GM23338 (cell line): ENCODE measurements at regions not wholly inside any gene's neighbourhood (a gene's known extent, or its start where the extent isn't known, plus 50 kb on each side); places are given as distances from the start of the nearest gene placed in this dataset.

Source experiments
- ATAC-seq: fragments of 200-7000 bp; cut with Tn5 transposase; 3 replicates; pipeline ENCODE4 v1.9.1; 2020
- DNase-seq: peaks from one replicate; pipeline ENCODE4 v3.0.0-alpha.2; 2015; ENCODE audit warnings: low spot score
- H2AFZ ChIP-seq: fragments of 200-600 bp; sonication (generic); 2 replicates; pipeline ENCODE4 v1.8.0; 2016; ENCODE audit warnings: antibody characterized with exemption, mild to moderate bottlenecking, moderate library complexity
- H3F3A ChIP-seq: fragments of 200-600 bp; sonication (generic); replicated peaks from 2 replicates; pipeline ENCODE4 v1.8.0; 2017; ENCODE audit warnings: antibody characterized with exemption, mixed run types, low read depth
- H3K27ac ChIP-seq: fragments of 200-600 bp; sonication (generic); 2 replicates; pipeline ENCODE4 v1.6.1; 2016; ENCODE audit warnings: low read depth
- H3K27me3 ChIP-seq: fragments of 200-600 bp; sonication (generic); 2 replicates; pipeline ENCODE4 v1.8.0; 2016; ENCODE audit warnings: mild to moderate bottlenecking, mixed run types, moderate library complexity; ENCODE audit not compliant: insufficient read depth
- H3K36me3 ChIP-seq: fragments of 200-600 bp; sonication (generic); 2 replicates; pipeline ENCODE4 v1.8.0; 2016; ENCODE audit warnings: mild to moderate bottlenecking; ENCODE audit not compliant: insufficient read depth
- H3K4me1 ChIP-seq: fragments of 200-600 bp; sonication (generic); 2 replicates; pipeline ENCODE4 v1.8.0; 2016; ENCODE audit warnings: mild to moderate bottlenecking, moderate library complexity; ENCODE audit not compliant: insufficient read depth
- H3K4me2 ChIP-seq: fragments of 200-600 bp; sonication (generic); 2 replicates; pipeline ENCODE4 v1.7.1; 2017; ENCODE audit warnings: mixed run types
- H3K4me3 ChIP-seq: fragments of 200-600 bp; sonication (generic); 2 replicates; pipeline ENCODE4 v1.6.1; 2016; ENCODE audit warnings: mixed run types
- H3K79me2 ChIP-seq: fragments of 200-600 bp; sonication (generic); replicated peaks from 2 replicates; pipeline ENCODE4 v1.8.0; 2017; ENCODE audit warnings: mild to moderate bottlenecking; ENCODE audit not compliant: insufficient read depth
- H3K9me2 ChIP-seq: fragments of 200-600 bp; sonication (generic); 2 replicates; pipeline ENCODE4 v1.8.0; 2017; ENCODE audit not compliant: insufficient read depth
- H4K20me1 ChIP-seq: fragments of 200-600 bp; sonication (generic); replicated peaks from 2 replicates; pipeline ENCODE4 v1.8.0; 2017; ENCODE audit warnings: mild to moderate bottlenecking; ENCODE audit not compliant: insufficient read depth
- H3K27ac Mint-ChIP-seq: 2 replicates; pipeline ENCODE4 v1.8.0; 2020; ENCODE audit warnings: inconsistent platforms, mild to moderate bottlenecking, moderate library complexity, mixed read lengths
- H3K27me3 Mint-ChIP-seq: 3 replicates; pipeline ENCODE4 v1.8.0; 2022; ENCODE audit warnings: low read depth, mild to moderate bottlenecking, moderate library complexity, mixed read lengths, inconsistent platforms; ENCODE audit not compliant: insufficient read depth, poor library complexity
- H3K36me3 Mint-ChIP-seq: 3 replicates; pipeline ENCODE4 v1.8.0; 2021; ENCODE audit warnings: low read depth, mild to moderate bottlenecking, inconsistent platforms, moderate library complexity, mixed read lengths
- H3K4me1 Mint-ChIP-seq: 3 replicates; pipeline ENCODE4 v1.8.0; 2020; ENCODE audit warnings: mild to moderate bottlenecking, inconsistent platforms, mixed read lengths
- H3K4me3 Mint-ChIP-seq: 3 replicates; pipeline ENCODE4 v1.8.0; 2021; ENCODE audit warnings: moderate library complexity, mild to moderate bottlenecking, inconsistent platforms, mixed read lengths
- H3K9me3 Mint-ChIP-seq: 3 replicates; pipeline ENCODE4 v1.8.0; 2020; ENCODE audit warnings: moderate library complexity, mild to moderate bottlenecking, inconsistent platforms, mixed read lengths
- TF ChIP-seq, protein P1 (sequence below): fragments of 250-450 bp; sonication (Bioruptor Pico); IDR thresholded peaks from 2 replicates; pipeline ENCODE4 v1.5.0; 2020; ENCODE audit warnings: mild to moderate bottlenecking, moderate library complexity
- TF ChIP-seq, protein P2 (sequence below), 2 experiments: fragments of 200-600 bp in 1 of 2; sonication (generic) in 1 of 2; conservative IDR thresholded peaks; 2 replicates each; pipeline versions ENCODE4 v1.5.1 to v1.6.1; 2016 to 2017; ENCODE audit warnings: antibody characterized with exemption in 2 of 2, low read depth in 2 of 2, mild to moderate bottlenecking in 2 of 2, moderate library complexity in 1 of 2
- TF ChIP-seq, protein P3 (sequence below): IDR thresholded peaks from one replicate; pipeline ENCODE4 v1.6.1; 2018; ENCODE audit warnings: antibody characterized with exemption; ENCODE audit not compliant: unreplicated experiment

DNA sequence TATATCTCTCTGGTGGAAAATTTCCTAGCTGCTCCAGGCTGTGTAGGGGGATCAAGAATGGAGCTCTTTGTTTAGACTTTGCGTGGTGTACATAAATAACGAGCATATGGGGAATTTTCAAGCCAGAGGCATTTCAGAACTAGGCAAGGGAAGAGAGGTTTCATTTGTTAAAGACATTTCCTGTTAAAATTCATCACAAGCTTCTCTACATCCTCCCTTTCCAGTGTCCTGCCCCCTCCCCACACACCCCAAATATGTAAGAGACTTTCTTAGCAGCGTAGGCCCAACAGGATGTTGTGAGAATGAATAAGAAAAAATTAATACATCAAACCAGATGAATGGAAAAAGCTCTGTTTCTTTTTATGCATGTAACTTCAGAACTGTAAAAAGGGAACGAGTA, 150.3 kb downstream of the GPBP1 start (continued):
- TF ChIP-seq, protein P1, sequence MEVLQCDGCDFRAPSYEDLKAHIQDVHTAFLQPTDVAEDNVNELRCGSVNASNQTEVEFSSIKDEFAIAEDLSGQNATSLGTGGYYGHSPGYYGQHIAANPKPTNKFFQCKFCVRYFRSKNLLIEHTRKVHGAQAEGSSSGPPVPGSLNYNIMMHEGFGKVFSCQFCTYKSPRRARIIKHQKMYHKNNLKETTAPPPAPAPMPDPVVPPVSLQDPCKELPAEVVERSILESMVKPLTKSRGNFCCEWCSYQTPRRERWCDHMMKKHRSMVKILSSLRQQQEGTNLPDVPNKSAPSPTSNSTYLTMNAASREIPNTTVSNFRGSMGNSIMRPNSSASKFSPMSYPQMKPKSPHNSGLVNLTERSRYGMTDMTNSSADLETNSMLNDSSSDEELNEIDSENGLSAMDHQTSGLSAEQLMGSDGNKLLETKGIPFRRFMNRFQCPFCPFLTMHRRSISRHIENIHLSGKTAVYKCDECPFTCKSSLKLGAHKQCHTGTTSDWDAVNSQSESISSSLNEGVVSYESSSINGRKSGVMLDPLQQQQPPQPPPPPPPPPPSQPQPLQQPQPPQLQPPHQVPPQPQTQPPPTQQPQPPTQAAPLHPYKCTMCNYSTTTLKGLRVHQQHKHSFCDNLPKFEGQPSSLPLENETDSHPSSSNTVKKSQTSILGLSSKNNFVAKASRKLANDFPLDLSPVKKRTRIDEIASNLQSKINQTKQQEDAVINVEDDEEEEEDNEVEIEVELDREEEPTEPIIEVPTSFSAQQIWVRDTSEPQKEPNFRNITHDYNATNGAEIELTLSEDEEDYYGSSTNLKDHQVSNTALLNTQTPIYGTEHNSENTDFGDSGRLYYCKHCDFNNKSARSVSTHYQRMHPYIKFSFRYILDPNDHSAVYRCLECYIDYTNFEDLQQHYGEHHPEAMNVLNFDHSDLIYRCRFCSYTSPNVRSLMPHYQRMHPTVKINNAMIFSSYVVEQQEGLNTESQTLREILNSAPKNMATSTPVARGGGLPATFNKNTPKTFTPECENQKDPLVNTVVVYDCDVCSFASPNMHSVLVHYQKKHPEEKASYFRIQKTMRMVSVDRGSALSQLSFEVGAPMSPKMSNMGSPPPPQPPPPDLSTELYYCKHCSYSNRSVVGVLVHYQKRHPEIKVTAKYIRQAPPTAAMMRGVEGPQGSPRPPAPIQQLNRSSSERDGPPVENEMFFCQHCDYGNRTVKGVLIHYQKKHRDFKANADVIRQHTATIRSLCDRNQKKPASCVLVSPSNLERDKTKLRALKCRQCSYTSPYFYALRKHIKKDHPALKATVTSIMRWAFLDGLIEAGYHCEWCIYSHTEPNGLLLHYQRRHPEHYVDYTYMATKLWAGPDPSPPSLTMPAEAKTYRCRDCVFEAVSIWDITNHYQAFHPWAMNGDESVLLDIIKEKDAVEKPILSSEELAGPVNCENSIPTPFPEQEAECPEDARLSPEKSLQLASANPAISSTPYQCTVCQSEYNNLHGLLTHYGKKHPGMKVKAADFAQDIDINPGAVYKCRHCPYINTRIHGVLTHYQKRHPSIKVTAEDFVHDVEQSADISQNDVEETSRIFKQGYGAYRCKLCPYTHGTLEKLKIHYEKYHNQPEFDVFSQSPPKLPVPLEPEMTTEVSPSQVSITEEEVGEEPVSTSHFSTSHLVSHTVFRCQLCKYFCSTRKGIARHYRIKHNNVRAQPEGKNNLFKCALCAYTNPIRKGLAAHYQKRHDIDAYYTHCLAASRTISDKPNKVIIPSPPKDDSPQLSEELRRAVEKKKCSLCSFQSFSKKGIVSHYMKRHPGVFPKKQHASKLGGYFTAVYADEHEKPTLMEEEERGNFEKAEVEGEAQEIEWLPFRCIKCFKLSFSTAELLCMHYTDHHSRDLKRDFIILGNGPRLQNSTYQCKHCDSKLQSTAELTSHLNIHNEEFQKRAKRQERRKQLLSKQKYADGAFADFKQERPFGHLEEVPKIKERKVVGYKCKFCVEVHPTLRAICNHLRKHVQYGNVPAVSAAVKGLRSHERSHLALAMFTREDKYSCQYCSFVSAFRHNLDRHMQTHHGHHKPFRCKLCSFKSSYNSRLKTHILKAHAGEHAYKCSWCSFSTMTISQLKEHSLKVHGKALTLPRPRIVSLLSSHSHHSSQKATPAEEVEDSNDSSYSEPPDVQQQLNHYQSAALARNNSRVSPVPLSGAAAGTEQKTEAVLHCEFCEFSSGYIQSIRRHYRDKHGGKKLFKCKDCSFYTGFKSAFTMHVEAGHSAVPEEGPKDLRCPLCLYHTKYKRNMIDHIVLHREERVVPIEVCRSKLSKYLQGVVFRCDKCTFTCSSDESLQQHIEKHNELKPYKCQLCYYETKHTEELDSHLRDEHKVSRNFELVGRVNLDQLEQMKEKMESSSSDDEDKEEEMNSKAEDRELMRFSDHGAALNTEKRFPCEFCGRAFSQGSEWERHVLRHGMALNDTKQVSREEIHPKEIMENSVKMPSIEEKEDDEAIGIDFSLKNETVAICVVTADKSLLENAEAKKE, result no peak
- TF ChIP-seq, protein P2, sequence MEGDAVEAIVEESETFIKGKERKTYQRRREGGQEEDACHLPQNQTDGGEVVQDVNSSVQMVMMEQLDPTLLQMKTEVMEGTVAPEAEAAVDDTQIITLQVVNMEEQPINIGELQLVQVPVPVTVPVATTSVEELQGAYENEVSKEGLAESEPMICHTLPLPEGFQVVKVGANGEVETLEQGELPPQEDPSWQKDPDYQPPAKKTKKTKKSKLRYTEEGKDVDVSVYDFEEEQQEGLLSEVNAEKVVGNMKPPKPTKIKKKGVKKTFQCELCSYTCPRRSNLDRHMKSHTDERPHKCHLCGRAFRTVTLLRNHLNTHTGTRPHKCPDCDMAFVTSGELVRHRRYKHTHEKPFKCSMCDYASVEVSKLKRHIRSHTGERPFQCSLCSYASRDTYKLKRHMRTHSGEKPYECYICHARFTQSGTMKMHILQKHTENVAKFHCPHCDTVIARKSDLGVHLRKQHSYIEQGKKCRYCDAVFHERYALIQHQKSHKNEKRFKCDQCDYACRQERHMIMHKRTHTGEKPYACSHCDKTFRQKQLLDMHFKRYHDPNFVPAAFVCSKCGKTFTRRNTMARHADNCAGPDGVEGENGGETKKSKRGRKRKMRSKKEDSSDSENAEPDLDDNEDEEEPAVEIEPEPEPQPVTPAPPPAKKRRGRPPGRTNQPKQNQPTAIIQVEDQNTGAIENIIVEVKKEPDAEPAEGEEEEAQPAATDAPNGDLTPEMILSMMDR (conservative IDR thresholded peaks at IDR 0.05; ENCODE audit: low read depth in 2 of 2), result no peak

DNA sequence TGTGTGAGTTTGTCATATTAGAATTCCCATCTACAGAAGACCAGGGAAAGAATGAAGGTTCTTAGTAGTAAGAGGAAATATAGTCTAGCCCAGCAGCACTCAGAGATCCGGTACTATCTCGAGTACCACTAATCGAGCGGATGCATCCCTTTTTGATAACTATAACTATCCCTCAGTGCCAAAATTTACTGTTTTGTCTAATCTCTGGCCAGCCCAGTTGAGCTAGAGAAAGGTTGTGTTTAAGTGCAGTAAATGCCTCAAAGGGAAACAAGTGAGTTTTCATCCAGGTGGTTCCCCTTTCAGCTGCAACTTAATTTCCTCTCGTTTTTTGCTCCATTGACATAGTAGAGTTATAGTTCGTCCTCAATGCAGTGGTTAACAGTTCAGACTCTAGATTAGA, 146.7 kb downstream of the GPBP1 start:
- no peaks in the 10 kb centered on the region for H3K4me1 ChIP-seq
- no peak overlapping the region for H2AFZ ChIP-seq
- H3K4me2 ChIP-seq, result no peak overlapping the region
- DNase-seq (no peak), ATAC-seq (no peak)
- H3K4me3 ChIP-seq, result no peak overlapping the region
- H3F3A ChIP-seq, result no peaks in the 10 kb centered on the region
- no peaks in the 10 kb centered on the region for H3K36me3 ChIP-seq
- Mint-ChIP-seq H3K4me1 (no peaks in the 10 kb centered on the region), H3K27me3 (no peaks in the 10 kb centered on the region), H3K9me3 (no peaks in the 10 kb centered on the region), H3K4me3 (no peak overlapping the region), H3K36me3 (no peaks in the 10 kb centered on the region), H3K27ac (no peak overlapping the region)
- H3K27me3 ChIP-seq, result no peaks in the 10 kb centered on the region
- H4K20me1 ChIP-seq, result no peaks in the 10 kb centered on the region
- TF ChIP-seq, protein P3, sequence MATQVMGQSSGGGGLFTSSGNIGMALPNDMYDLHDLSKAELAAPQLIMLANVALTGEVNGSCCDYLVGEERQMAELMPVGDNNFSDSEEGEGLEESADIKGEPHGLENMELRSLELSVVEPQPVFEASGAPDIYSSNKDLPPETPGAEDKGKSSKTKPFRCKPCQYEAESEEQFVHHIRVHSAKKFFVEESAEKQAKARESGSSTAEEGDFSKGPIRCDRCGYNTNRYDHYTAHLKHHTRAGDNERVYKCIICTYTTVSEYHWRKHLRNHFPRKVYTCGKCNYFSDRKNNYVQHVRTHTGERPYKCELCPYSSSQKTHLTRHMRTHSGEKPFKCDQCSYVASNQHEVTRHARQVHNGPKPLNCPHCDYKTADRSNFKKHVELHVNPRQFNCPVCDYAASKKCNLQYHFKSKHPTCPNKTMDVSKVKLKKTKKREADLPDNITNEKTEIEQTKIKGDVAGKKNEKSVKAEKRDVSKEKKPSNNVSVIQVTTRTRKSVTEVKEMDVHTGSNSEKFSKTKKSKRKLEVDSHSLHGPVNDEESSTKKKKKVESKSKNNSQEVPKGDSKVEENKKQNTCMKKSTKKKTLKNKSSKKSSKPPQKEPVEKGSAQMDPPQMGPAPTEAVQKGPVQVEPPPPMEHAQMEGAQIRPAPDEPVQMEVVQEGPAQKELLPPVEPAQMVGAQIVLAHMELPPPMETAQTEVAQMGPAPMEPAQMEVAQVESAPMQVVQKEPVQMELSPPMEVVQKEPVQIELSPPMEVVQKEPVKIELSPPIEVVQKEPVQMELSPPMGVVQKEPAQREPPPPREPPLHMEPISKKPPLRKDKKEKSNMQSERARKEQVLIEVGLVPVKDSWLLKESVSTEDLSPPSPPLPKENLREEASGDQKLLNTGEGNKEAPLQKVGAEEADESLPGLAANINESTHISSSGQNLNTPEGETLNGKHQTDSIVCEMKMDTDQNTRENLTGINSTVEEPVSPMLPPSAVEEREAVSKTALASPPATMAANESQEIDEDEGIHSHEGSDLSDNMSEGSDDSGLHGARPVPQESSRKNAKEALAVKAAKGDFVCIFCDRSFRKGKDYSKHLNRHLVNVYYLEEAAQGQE, result no peak
- no peak overlapping the region for H3K27ac ChIP-seq
- H3K79me2 ChIP-seq, result no peaks in the 10 kb centered on the region
- 0 out of 2 replicates have a peak, but pooled peaks cover 15% of the 10 kb centered on the region for H3K9me2 ChIP-seq
